Mesothelial cell of epicardium (in vitro differentiated cells): ENCODE measurements at regions not wholly inside any gene's neighbourhood (a gene's known extent, or its start where the extent isn't known, plus 50 kb on each side); places are given as distances from the start of the nearest gene placed in this dataset.
"Not testable (repeated sequence)": the region's sequence is repeated elsewhere in the genome, so short reads cannot be mapped to it uniquely, and the experiment has no call there.

ENCODE experiments used
- DNase-seq, 2 experiments: peaks; one replicate each; pipeline ENCODE4 v3.0.0; 2021; ENCODE audit warnings: low spot score in 2 of 2; ENCODE audit not compliant: unreplicated experiment in 2 of 2
- H3K27ac Mint-ChIP-seq: 2 replicates; pipeline ENCODE4 v1.8.0; 2021; ENCODE audit warnings: mixed read lengths
- H3K27me3 Mint-ChIP-seq: 2 replicates; pipeline ENCODE4 v1.8.0; 2021; ENCODE audit warnings: low read depth, mixed read lengths
- H3K36me3 Mint-ChIP-seq: 2 replicates; pipeline ENCODE4 v1.8.0; 2021; ENCODE audit warnings: mixed read lengths
- H3K4me1 Mint-ChIP-seq: 2 replicates; pipeline ENCODE4 v1.8.0; 2021; ENCODE audit warnings: mixed read lengths
- H3K4me3 Mint-ChIP-seq: 2 replicates; pipeline ENCODE4 v1.8.0; 2021; ENCODE audit warnings: mild to moderate bottlenecking, moderate library complexity, mixed read lengths
- H3K9me3 Mint-ChIP-seq: 2 replicates; pipeline ENCODE4 v1.8.0; 2021; ENCODE audit warnings: mixed read lengths
- TF ChIP-seq, protein P1 (sequence below): fragments of 200-600 bp; sonication (generic); IDR thresholded peaks from one replicate; pipeline ENCODE4 v1.5.0; 2021; ENCODE audit warnings: antibody characterized with exemption; ENCODE audit not compliant: unreplicated experiment

DNA sequence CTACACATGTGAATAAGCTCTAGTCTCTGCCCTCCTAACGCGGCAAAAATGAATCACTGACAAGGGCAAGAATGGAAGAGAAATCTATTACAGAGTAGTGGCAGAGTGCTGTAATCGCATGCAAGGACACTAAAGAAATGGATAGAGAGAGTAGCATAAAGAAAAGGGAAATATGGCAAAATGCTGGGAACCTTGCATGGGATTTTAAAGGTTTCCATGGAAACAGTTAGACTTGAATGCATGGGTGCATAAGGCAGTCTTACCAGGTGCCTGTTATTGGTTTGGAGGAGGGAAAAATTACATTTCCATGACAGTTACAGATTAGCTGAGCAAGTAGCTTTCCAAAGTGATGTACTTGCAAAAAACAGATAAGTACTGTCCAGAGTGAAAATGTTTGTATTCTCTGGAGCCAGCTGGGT is 233.4 kb downstream of the PTN start:
- H3K27ac Mint-ChIP-seq, result no peak overlapping the region
- peaks cover 10% of the 10 kb centered on the region for H3K36me3 Mint-ChIP-seq
- H3K4me3 Mint-ChIP-seq, result no peak overlapping the region
- H3K27me3 Mint-ChIP-seq, result no peaks in the 10 kb centered on the region
- DNase-seq, result no peak
- TF ChIP-seq, protein P1, sequence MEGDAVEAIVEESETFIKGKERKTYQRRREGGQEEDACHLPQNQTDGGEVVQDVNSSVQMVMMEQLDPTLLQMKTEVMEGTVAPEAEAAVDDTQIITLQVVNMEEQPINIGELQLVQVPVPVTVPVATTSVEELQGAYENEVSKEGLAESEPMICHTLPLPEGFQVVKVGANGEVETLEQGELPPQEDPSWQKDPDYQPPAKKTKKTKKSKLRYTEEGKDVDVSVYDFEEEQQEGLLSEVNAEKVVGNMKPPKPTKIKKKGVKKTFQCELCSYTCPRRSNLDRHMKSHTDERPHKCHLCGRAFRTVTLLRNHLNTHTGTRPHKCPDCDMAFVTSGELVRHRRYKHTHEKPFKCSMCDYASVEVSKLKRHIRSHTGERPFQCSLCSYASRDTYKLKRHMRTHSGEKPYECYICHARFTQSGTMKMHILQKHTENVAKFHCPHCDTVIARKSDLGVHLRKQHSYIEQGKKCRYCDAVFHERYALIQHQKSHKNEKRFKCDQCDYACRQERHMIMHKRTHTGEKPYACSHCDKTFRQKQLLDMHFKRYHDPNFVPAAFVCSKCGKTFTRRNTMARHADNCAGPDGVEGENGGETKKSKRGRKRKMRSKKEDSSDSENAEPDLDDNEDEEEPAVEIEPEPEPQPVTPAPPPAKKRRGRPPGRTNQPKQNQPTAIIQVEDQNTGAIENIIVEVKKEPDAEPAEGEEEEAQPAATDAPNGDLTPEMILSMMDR, result no peak
- H3K4me1 Mint-ChIP-seq, result peaks cover 14% of the 10 kb centered on the region
- H3K9me3 Mint-ChIP-seq, result peaks cover 29% of the 10 kb centered on the region

DNA sequence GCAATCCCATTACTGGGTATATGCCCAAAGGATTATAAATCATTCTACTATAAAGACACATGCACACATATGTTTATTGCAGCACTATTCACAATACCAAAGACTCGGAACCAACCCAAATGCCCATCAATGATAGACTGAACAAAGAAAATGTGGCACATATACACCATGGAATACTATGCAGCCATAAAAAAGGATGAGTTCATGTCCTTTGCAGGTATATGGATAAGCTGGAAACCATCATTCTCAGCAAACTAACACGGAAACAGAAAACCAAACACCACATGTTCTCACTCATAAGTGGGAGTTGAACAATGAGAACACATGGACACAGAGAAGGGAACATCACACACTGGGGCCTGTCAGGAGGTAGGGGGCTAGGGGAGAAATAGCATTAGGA is 235.7 kb downstream of the PTN start:
- Mint-ChIP-seq H3K4me1 (peaks cover 10% of the 10 kb centered on the region), H3K36me3 (peaks cover 10% of the 10 kb centered on the region), H3K9me3 (peaks cover 37% of the 10 kb centered on the region)
- not testable (repeated sequence) for H3K27ac Mint-ChIP-seq, H3K4me3 Mint-ChIP-seq, DNase-seq, H3K27me3 Mint-ChIP-seq

DNA sequence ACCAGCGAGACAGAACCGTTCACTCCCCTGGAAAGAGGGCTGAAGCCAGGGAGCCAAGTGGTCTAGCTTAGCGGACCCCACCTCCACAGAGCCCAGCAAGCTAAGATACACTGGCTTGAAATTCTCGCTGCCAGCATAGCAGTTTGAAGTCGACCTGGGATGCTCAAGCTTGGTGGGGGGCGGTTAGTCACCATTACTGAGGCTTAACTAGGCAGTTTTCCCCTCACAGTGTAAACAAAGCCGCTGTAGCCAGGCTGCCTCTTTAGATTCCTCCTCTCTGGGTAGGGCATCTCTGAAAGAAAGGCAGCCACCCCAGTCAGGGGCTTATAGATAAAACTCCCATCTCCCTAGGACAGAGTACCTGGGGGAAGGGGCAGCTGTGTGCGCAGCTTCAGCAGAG is 235.1 kb downstream of the CHRM2 start:
- not testable (repeated sequence) for DNase-seq, H3K27ac Mint-ChIP-seq, H3K4me3 Mint-ChIP-seq, H3K27me3 Mint-ChIP-seq, H3K4me1 Mint-ChIP-seq
- Mint-ChIP-seq H3K9me3 (peaks cover 49% of the 10 kb centered on the region), H3K36me3 (peaks cover 13% of the 10 kb centered on the region)

DNA sequence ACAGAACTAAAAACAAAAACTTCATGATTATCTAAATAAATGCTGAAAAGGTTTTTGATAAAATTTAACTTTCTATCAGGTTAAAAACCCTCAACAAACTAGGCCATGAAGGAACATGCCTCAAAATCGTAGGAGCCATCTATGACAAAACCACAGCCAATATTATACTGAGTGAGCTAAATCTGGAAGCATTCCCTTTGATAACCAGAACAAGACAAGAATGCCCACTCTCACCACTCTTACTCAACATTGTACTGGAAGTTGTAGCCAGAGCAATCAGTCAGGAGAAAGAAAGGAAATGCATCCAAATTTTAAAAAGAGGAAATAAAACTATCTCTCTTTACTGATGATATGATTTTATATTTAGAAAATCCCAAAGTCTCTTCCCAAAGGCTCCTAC is 228.7 kb downstream of the CHRM2 start:
- no peak for DNase-seq
- peaks cover 3% of the 10 kb centered on the region for H3K4me1 Mint-ChIP-seq
- peaks cover 26% of the 10 kb centered on the region for H3K36me3 Mint-ChIP-seq
- H3K9me3 Mint-ChIP-seq, result peaks cover 53% of the 10 kb centered on the region
- no peak overlapping the region for H3K4me3 Mint-ChIP-seq
- no peaks in the 10 kb centered on the region for H3K27me3 Mint-ChIP-seq
- no peak overlapping the region for H3K27ac Mint-ChIP-seq
- TF ChIP-seq, protein P1, result no peak

DNA sequence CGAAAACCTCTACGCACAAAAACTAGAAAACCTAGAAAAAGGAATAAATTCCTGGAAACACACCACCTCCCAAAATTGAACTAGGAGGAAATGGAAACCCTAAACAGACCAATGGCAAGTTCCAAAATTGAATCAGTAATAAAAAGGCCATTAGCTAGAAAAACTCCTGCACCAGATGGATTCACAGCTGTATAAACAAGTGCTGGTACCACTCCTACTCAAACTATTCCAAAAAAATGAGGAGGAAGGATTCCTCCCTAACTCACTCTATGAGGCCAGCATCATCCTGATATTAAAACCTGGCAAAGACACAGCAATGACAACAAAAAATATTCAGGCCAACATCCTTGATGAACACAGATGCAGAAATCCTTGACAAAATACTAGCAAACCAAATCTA is 228.2 kb downstream of the CHRM2 start:
- Mint-ChIP-seq H3K27me3 (no peaks in the 10 kb centered on the region), H3K36me3 (peaks cover 24% of the 10 kb centered on the region), H3K9me3 (peaks cover 51% of the 10 kb centered on the region), H3K27ac (no peak overlapping the region), H3K4me3 (no peak overlapping the region), H3K4me1 (peaks cover 8% of the 10 kb centered on the region)
- TF ChIP-seq, protein P1, result no peak
- no peak for DNase-seq

DNA sequence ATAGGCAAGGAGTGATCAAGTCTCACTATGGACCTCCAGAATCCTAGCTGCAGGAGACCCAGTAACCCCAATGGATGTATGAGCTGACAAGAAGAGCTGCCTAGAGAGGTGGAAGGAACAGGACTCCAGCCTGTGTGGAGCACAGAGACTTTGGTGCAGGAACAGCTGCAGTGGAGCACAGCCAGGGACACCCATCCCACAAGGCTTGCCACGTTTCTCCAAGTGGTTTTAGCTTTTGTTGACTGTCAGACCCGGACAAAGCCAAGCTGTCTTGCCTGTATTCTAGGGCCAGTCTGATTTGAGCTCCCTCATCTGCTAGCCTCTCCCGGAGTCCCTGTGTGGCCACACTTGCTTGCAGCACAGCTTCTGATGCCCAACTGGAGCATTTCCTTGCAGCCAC is 224.7 kb downstream of the CHRM2 start:
- Mint-ChIP-seq H3K27ac (no peak overlapping the region), H3K4me3 (no peak overlapping the region), H3K9me3 (peaks cover 40% of the 10 kb centered on the region), H3K4me1 (peaks cover 16% of the 10 kb centered on the region), H3K36me3 (peaks cover 29% of the 10 kb centered on the region), H3K27me3 (no peaks in the 10 kb centered on the region)
- TF ChIP-seq, protein P1, result no peak
- no peak for DNase-seq

DNA sequence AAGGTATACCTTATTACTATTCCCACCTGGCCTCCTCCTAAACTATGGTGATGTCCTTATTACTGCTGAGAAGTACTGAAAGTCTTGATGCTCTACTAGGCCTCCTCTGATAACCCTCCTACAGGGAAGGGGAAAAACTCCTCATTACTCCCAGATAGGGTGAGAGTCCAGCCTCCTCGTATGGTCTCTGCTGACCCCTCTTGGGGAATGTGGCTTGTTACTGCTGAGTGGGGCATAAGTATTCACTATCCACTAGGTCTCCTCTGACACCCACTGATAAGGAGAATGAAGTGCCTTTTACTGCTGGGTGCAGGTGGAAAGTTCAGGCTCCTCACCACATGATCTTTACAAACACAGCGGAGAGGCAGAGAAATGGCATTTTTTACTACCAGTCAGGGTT is 222.9 kb downstream of the CHRM2 start:
- peak overlapping the region; percentile 83 for H3K27ac Mint-ChIP-seq
- no peak for DNase-seq
- TF ChIP-seq, protein P1, result no peak

More for the DNA sequence above, 222.9 kb downstream of the CHRM2 start:
- peaks cover 32% of the 10 kb centered on the region for H3K9me3 Mint-ChIP-seq
- H3K27me3 Mint-ChIP-seq, result no peaks in the 10 kb centered on the region
- peaks cover 21% of the 10 kb centered on the region for H3K4me1 Mint-ChIP-seq
- H3K36me3 Mint-ChIP-seq, result peaks cover 25% of the 10 kb centered on the region
- no peak overlapping the region for H3K4me3 Mint-ChIP-seq
